Astrocyte of the cerebellum (primary cell): ENCODE measurements at regions not wholly inside any gene's neighbourhood (a gene's known extent, or its start where the extent isn't known, plus 50 kb on each side); places are given as distances from the start of the nearest gene placed in this dataset.

Source experiments
- DNase-seq: peaks from one replicate; pipeline ENCODE4 v3.0.0-alpha.2; 2011; ENCODE audit warnings: low read depth
- H3K4me3 ChIP-seq: 2 replicates; pipeline ENCODE4 v1.5.1; 2011; ENCODE audit warnings: mild to moderate bottlenecking, low read depth, low read length, moderate library complexity
- in situ Hi-C: cut with HindIII; loops from 2 replicates; pipeline ENCODE4 v1.10.0; 2017; ENCODE audit warnings: low sequenced_read_pairs
- TF ChIP-seq, protein P1 (sequence below): IDR thresholded peaks from 2 replicates; pipeline ENCODE4 v1.5.1; 2012; ENCODE audit warnings: low read length, low read depth, moderate library complexity, mild to moderate bottlenecking; ENCODE audit errors: missing control alignments

DNA sequence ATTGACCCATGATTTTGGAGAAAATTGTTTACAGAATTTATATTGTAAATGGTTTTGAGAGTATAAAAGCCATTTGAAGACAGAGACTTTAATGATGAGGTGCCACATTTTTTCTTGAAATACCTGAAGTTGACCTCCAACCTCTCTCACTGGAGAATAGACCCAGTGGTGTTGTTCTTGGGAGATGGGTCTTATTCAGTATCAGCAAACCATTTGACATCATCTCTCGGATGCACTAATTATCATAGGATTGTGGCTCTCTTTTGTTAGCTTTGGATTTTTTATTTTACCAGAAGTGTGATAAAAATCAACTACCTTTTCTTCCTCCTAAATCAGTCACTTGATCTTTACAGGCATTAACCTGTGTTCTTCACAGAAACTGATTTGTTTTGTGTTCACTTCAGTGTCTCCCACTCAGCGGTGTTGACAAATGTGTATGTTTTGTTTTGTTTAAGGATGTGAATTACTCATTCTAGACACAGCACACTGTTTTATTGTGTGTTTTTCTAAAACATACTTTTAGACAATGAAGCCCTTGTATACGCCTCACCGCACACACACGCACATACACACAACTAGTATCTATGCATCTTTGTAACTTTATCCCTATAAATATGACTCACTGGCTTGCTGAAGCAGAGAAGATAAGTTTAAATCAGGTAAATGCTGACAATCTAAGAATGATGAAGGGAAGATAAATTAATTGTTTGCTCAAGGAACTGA is 455.6 kb downstream of the INHBA start:
- in situ Hi-C loops, result no loop called here
- DNase-seq, result peak; percentile 24
- no peak overlapping the region for H3K4me3 ChIP-seq
- TF ChIP-seq, protein P1, sequence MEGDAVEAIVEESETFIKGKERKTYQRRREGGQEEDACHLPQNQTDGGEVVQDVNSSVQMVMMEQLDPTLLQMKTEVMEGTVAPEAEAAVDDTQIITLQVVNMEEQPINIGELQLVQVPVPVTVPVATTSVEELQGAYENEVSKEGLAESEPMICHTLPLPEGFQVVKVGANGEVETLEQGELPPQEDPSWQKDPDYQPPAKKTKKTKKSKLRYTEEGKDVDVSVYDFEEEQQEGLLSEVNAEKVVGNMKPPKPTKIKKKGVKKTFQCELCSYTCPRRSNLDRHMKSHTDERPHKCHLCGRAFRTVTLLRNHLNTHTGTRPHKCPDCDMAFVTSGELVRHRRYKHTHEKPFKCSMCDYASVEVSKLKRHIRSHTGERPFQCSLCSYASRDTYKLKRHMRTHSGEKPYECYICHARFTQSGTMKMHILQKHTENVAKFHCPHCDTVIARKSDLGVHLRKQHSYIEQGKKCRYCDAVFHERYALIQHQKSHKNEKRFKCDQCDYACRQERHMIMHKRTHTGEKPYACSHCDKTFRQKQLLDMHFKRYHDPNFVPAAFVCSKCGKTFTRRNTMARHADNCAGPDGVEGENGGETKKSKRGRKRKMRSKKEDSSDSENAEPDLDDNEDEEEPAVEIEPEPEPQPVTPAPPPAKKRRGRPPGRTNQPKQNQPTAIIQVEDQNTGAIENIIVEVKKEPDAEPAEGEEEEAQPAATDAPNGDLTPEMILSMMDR, result no peak

DNA sequence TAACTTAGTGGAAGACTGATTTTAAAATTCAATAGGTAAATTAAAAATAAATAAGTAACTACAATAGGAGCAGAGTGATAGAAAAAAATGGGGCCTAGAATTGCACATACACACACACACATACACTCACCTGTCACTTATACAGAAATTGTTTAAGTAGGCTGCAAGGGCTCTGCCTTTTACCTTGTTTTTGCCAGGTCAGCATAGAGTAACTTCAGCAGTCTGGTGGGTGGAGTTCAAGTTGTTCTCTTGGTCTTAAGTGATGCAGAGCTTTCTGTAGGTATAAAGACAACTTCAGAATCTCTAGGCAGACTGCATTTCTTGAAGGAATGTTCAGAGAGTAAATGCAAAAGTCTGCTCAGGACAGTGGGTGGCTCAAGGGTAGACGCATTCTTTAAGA is 457.0 kb downstream of the INHBA start:
- in situ Hi-C loops, result no loop called here
- DNase-seq, result no peak
- no peak overlapping the region for H3K4me3 ChIP-seq
- TF ChIP-seq, protein P1, result no peak

DNA sequence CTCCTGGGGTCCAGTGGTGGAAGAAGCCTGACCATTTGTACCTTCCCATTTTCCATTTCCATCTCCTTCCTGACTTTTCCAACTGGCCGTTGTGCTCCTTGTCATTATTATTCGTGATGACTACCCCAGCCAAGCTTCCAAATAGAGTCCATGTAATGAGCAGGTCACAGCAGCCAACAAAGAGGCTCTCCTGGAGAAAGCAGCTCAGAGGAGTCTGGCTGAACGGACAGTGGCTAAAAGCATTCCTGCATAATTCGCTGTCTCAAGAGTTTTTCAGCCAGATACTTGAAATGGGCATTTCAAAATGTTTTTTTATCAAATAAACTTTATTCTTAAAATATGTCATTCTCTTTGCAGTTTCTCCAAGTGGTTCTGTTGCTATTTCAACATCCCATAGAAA is 458.6 kb downstream of the INHBA start:
- no peak overlapping the region for H3K4me3 ChIP-seq
- in situ Hi-C loops, result no loop called here
- DNase-seq, result peak; percentile 22
- TF ChIP-seq, protein P1, result no peak

DNA sequence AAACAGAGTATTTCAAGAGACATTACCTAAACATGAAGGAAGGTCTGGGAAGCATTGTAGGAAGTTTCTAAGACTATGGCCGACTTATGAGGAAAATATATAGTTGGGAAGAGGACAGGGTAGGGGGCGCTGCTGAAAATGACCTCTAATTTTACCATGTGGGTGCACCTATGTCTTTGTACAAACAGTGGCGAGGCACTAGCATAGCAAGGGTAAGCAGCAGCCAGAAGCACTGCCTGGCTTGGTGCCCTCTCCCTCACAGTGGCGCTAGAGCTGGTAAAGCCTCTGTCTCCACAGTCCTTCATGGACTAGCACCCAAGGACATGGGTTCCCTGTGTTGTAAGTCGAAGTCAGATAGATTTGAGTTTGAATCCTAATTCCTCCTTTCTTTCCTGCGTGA is 461.2 kb downstream of the INHBA start:
- no peak overlapping the region for H3K4me3 ChIP-seq
- in situ Hi-C loops, result no loop called here
- TF ChIP-seq, protein P1, result no peak
- no peak for DNase-seq

DNA sequence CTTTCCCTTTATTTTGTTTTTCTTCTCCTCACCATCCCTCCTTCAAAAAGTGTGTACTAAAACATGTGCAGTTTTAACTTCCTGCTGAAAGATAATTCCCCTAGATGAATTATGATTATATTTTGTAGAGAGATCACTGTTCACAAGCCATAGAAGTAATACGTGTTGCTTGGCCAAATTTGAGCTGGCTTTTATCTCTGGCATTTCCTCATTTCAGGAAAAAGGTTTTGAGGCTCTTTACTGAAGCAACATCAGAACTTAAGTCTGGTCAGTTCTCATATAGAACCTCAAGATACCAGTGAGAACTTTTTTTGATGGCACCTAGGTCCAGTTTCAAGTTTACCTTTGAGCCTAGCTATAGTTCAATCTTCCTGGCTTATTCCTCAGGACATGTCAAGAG is 463.3 kb downstream of the INHBA start:
- in situ Hi-C loops, result no loop called here
- no peak overlapping the region for H3K4me3 ChIP-seq
- TF ChIP-seq, protein P1, result no peak
- DNase-seq, result no peak

DNA sequence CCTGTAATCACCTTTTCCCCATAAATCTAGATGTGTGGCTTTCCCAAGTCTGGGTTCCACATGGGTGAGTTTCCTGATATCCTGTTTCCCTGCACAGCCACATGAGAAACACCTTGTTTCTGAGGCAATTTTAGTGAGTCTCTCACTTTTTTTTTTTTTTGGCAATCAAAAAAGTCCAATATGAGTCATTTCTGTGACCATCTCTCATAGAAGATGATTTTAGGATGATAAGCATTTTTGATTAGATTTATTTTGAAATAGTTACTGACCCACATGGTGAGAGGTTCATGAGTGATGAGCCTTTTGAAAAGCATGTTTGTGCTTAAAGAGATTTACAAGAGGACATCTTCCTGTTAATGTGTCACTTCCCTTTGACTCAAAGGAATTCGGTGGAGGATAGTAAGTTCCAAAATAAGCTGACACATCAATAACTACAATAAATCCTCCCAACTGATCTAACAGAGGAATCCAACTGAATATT is 464.0 kb downstream of the INHBA start:
- no peak for DNase-seq
- in situ Hi-C loops, result no loop called here
- H3K4me3 ChIP-seq, result no peak overlapping the region
- TF ChIP-seq, protein P1, result no peak

DNA sequence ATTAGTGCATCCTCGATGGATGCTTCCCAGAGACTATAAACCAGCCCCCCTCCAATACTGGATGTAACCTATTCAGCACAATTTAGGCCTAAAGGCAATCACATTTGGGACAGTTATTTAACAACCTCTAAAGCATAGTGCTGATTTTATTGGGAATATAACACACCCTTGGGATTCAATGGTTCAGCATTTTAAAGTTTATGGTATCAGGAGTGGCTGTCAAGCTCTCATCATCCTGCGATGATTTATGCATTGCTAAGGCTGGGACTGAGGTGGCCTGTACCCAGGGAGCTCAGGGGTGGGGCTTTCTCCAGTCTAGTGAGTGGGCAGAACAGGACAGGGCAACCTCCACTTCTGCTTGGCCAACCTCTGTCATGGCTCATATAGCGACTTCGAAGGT is 464.9 kb downstream of the INHBA start:
- TF ChIP-seq, protein P1, result no peak
- DNase-seq, result no peak
- in situ Hi-C loops, result no loop called here
- no peak overlapping the region for H3K4me3 ChIP-seq
